Chondrocyte (in vitro differentiated cells): ENCODE measurements at regions not wholly inside any gene's neighbourhood (a gene's known extent, or its start where the extent isn't known, plus 50 kb on each side); places are given as distances from the start of the nearest gene placed in this dataset.

ENCODE experiments used
- DNase-seq: peaks from one replicate; pipeline ENCODE4 v3.0.0; 2021; ENCODE audit warnings: mixed read lengths, low spot score
- H3K27ac Mint-ChIP-seq: one replicate; pipeline ENCODE4 v1.8.0; 2021; ENCODE audit warnings: mild to moderate bottlenecking, moderate library complexity, mixed read lengths; ENCODE audit not compliant: unreplicated experiment
- H3K27me3 Mint-ChIP-seq: 2 replicates; pipeline ENCODE4 v1.8.0; 2021; ENCODE audit warnings: low read depth, mixed read lengths
- H3K36me3 Mint-ChIP-seq: 2 replicates; pipeline ENCODE4 v1.8.0; 2021; ENCODE audit warnings: low read depth, mixed read lengths
- H3K4me1 Mint-ChIP-seq: 2 replicates; pipeline ENCODE4 v1.8.0; 2021; ENCODE audit warnings: low read depth, mild to moderate bottlenecking, mixed read lengths
- H3K4me3 Mint-ChIP-seq: one replicate; pipeline ENCODE4 v1.8.0; 2021; ENCODE audit warnings: mild to moderate bottlenecking, moderate library complexity, mixed read lengths; ENCODE audit not compliant: unreplicated experiment
- H3K9me3 Mint-ChIP-seq: 2 replicates; pipeline ENCODE4 v1.8.0; 2021; ENCODE audit warnings: low read depth, mixed read lengths
- CTCF ChIP-seq: fragments of 200-600 bp; sonication (generic); IDR thresholded peaks from 2 replicates; pipeline ENCODE4 v1.5.0; 2021; ENCODE audit warnings: antibody characterized with exemption, mild to moderate bottlenecking, moderate library complexity

GRCh38 chr5:57761513-57761912 lies 278.9 kb upstream of the ACTBL2 start:
- Mint-ChIP-seq H3K4me3 (no peak overlapping the region), H3K9me3 (peaks cover 4% of the 10 kb centered on the region), H3K27ac (no peak overlapping the region), H3K36me3 (no peaks in the 10 kb centered on the region), H3K4me1 (no peaks in the 10 kb centered on the region), H3K27me3 (no peaks in the 10 kb centered on the region)
- DNase-seq = peak; percentile 62
- TF ChIP-seq CTCF = no peak

GRCh38 chr5:57754616-57755015 lies 272.0 kb upstream of the ACTBL2 start:
- Mint-ChIP-seq H3K9me3 (peaks cover 4% of the 10 kb centered on the region), H3K27ac (no peak overlapping the region), H3K36me3 (no peaks in the 10 kb centered on the region), H3K4me1 (no peaks in the 10 kb centered on the region), H3K4me3 (no peak overlapping the region), H3K27me3 (no peaks in the 10 kb centered on the region)
- TF ChIP-seq CTCF = no peak
- no peak for DNase-seq

- TF ChIP-seq CTCF = no peak
- H3K4me1 Mint-ChIP-seq = peaks cover 4% of the 10 kb centered on the region
- H3K9me3 Mint-ChIP-seq = peaks cover 4% of the 10 kb centered on the region
- H3K36me3 Mint-ChIP-seq = no peaks in the 10 kb centered on the region
- no peaks in the 10 kb centered on the region for H3K27me3 Mint-ChIP-seq
- no peak overlapping the region for H3K4me3 Mint-ChIP-seq
- H3K27ac Mint-ChIP-seq = no peak overlapping the region
- DNase-seq = no peak
Observed at GRCh38 chr5:57753446-57753845, 270.8 kb upstream of the ACTBL2 start.

GRCh38 chr5:57751710-57752109 lies 269.1 kb upstream of the ACTBL2 start:
- H3K36me3 Mint-ChIP-seq = no peaks in the 10 kb centered on the region
- no peaks in the 10 kb centered on the region for H3K9me3 Mint-ChIP-seq
- H3K4me1 Mint-ChIP-seq = peaks cover 7% of the 10 kb centered on the region
- no peak for TF ChIP-seq CTCF
- H3K27ac Mint-ChIP-seq = no peak overlapping the region
- DNase-seq = no peak
- no peaks in the 10 kb centered on the region for H3K27me3 Mint-ChIP-seq
- no peak overlapping the region for H3K4me3 Mint-ChIP-seq

- DNase-seq = no peak
- Mint-ChIP-seq H3K9me3 (no peaks in the 10 kb centered on the region), H3K27ac (no peak overlapping the region), H3K4me3 (no peak overlapping the region), H3K27me3 (no peaks in the 10 kb centered on the region), H3K4me1 (peaks cover 14% of the 10 kb centered on the region), H3K36me3 (no peaks in the 10 kb centered on the region)
- no peak for TF ChIP-seq CTCF
Observed at GRCh38 chr5:57750891-57751290, 268.3 kb upstream of the ACTBL2 start.
